ENCODE measurements at regions not wholly inside any gene's neighbourhood (a gene's known extent, or its start where the extent isn't known, plus 50 kb on each side); places are given as distances from the start of the nearest gene placed in this dataset.

- TF ChIP-seq IRF3 (IDR thresholded peaks at IDR 0.05; ENCODE audit: low read depth, low read length) (no peak), FOXM1 (IDR thresholded peaks at IDR 0.05; ENCODE audit: low read depth) (no peak), TEAD4 (IDR thresholded peaks at IDR 0.05; ENCODE audit: borderline replicate concordance, insufficient read depth) (no peak), CHD2 (IDR thresholded peaks at IDR 0.05; ENCODE audit: low read length, partially characterized antibody) (no peak), RFX5 (IDR thresholded peaks at IDR 0.05; ENCODE audit: low read length) (no peak), NFIC (IDR thresholded peaks at IDR 0.05; ENCODE audit: borderline replicate concordance) (0 out of 2 replicates have a peak, but pooled peaks have one; percentile 12)
- TF ChIP-seq, protein P1, sequence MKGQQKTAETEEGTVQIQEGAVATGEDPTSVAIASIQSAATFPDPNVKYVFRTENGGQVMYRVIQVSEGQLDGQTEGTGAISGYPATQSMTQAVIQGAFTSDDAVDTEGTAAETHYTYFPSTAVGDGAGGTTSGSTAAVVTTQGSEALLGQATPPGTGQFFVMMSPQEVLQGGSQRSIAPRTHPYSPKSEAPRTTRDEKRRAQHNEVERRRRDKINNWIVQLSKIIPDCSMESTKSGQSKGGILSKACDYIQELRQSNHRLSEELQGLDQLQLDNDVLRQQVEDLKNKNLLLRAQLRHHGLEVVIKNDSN (IDR thresholded peaks at IDR 0.05; ENCODE audit: borderline replicate concordance, low read depth) = no peak
- TF ChIP-seq, protein P2, sequence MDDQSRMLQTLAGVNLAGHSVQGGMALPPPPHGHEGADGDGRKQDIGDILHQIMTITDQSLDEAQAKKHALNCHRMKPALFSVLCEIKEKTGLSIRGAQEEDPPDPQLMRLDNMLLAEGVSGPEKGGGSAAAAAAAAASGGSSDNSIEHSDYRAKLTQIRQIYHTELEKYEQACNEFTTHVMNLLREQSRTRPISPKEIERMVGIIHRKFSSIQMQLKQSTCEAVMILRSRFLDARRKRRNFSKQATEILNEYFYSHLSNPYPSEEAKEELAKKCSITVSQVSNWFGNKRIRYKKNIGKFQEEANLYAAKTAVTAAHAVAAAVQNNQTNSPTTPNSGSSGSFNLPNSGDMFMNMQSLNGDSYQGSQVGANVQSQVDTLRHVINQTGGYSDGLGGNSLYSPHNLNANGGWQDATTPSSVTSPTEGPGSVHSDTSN (IDR thresholded peaks at IDR 0.05) = no peak
Measured at GRCh38 chr2:57759822-57760300, 286.7 kb upstream of the VRK2 start (continued).

- Histone ChIP-seq H3K36me3 (replicated peaks in 1 of 2; ENCODE audit: control insufficient read depth in 1 of 2, insufficient read depth in 2 of 2, low read length in 1 of 2) (no peaks in the 10 kb centered on the region), H3K27me3 (ENCODE audit: insufficient read depth) (no peaks in the 10 kb centered on the region), H3K79me2 (ENCODE audit: insufficient read depth) (no peaks in the 10 kb centered on the region), H2AFZ (ENCODE audit: low read depth) (no peak overlapping the region), H3K4me1 (ENCODE audit: control insufficient read depth in 1 of 2, insufficient read depth in 2 of 2, low read depth in 1 of 2, low read length in 1 of 2) (peaks cover 0 to 2% of the 10 kb centered on the region in 2 experiments; a peak in 1 of 4 replicates), H3K9me3 (no peaks in the 10 kb centered on the region), H3K4me2 (peak overlapping the region; percentile 68; the same call in 1 of the 2 replicates), H3F3A (replicated peaks; ENCODE audit: insufficient read depth) (no peaks in the 10 kb centered on the region), H3K4me3 (ENCODE audit: low read depth in 2 of 2, low read length in 1 of 2) (no peak overlapping the region), H4K20me1 (ENCODE audit: insufficient read depth) (no peaks in the 10 kb centered on the region), H3K9me2 (no peaks in the 10 kb centered on the region), H3K9ac (no peak overlapping the region), H3K27ac (ENCODE audit: low read depth in 2 of 2, low read length in 1 of 2) (no peak overlapping the region)
- 89% methylated on average over 4 of the region's 4 CpGs for WGBS (ENCODE audit: low lambda C conversion rate)
- no peak for DNase-seq
- POLR2A ChIA-PET = no interaction called here
- TF ChIP-seq IRF3 (IDR thresholded peaks at IDR 0.05; ENCODE audit: low read depth, low read length) = no peak
- no peak for TF ChIP-seq GATA2 (CRISPR knock-in tag; IDR thresholded peaks at IDR 0.05)
- TF ChIP-seq RCOR1 (IDR thresholded peaks at IDR 0.05; ENCODE audit: low read length) = no peak
- TF ChIP-seq RXRA (IDR thresholded peaks at IDR 0.05; ENCODE audit: borderline replicate concordance, low read depth) = no peak
- TF ChIP-seq EP300 (IDR thresholded peaks at IDR 0.05; ENCODE audit: borderline replicate concordance in 1 of 2, low read depth in 1 of 2, low read length in 1 of 2) = no peak
- TF ChIP-seq GABPA (IDR thresholded peaks at IDR 0.05; ENCODE audit: low read depth) = no peak
- no peak for TF ChIP-seq RFX5 (IDR thresholded peaks at IDR 0.05; ENCODE audit: low read length)
- TF ChIP-seq NRF1 (IDR thresholded peaks at IDR 0.05; ENCODE audit: low read depth, low read length) = no peak
- no peak for TF ChIP-seq REST (IDR thresholded peaks at IDR 0.05; ENCODE audit: low read depth, low read length)
- TF ChIP-seq RAD21 (IDR thresholded peaks at IDR 0.05; ENCODE audit: low read length) = no peak
- CTCF ChIA-PET = interaction anchor here (0.6 to 2.2 kb wide), 34 partner anchors 7 to 1097 kb away, joined by 3 to 12 read pairs (median 4); no protein-coding TSS in a partner anchor
Measured at GRCh38 chr2:57760381-57760801, 286.2 kb upstream of the VRK2 start.
